PC-9 (cell line): ENCODE measurements at regions not wholly inside any gene's neighbourhood (a gene's known extent, or its start where the extent isn't known, plus 50 kb on each side); places are given as distances from the start of the nearest gene placed in this dataset.

ENCODE experiments used
- BruUV-seq: library from RNA; stranded (reverse); fragments of 400-500 nt; replicated peaks from 2 replicates; lab custom pipeline; 2021; lab: Mats Ljungman, UMichigan
- CTCF ChIA-PET: fragments of 300-600 bp; sonication (Branson Sonifier 250); formaldehyde crosslinking; loops from one replicate; lab custom pipeline; 2022; ENCODE audit warnings: antibody characterized with exemption; lab: Charles Lee
- POLR2A ChIA-PET: fragments of 300-600 bp; sonication (Branson Sonifier 250); formaldehyde crosslinking; loops from one replicate; lab custom pipeline; 2022; ENCODE audit warnings: antibody characterized with exemption; ENCODE audit not compliant: unreplicated experiment; lab: Charles Lee
- DNase-seq, 2 experiments: peaks; one replicate each; pipeline versions ENCODE4 v3.0.0 to v3.0.0-alpha.2; 2015 to 2022; ENCODE audit warnings: mixed read lengths in 1 of 2
- H2AFZ ChIP-seq: fragments of 200-600 bp; sonication (generic); 2 replicates; pipeline ENCODE4 v1.8.1; 2017; ENCODE audit warnings: antibody characterized with exemption
- H3F3A ChIP-seq: fragments of 200-600 bp; sonication (generic); 2 replicates; pipeline ENCODE4 v1.8.1; 2017; ENCODE audit warnings: antibody characterized with exemption, mild to moderate bottlenecking, low read depth; ENCODE audit not compliant: insufficient read depth
- H3K27ac ChIP-seq: fragments of 200-600 bp; sonication (generic); 2 replicates; pipeline ENCODE4 v1.6.1; 2016; ENCODE audit warnings: mixed run types
- H3K27me3 ChIP-seq: fragments of 200-600 bp; sonication (generic); 2 replicates; pipeline ENCODE4 v1.6.1; 2016; ENCODE audit warnings: low read depth, mixed run types; ENCODE audit not compliant: insufficient read depth
- H3K36me3 ChIP-seq: fragments of 200-600 bp; sonication (generic); 2 replicates; pipeline ENCODE4 v1.6.1; 2016; ENCODE audit warnings: low read depth, mixed run types
- H3K4me1 ChIP-seq: fragments of 200-600 bp; sonication (generic); replicated peaks from 2 replicates; pipeline ENCODE4 v1.6.1; 2016; ENCODE audit warnings: mixed run types; ENCODE audit not compliant: insufficient read depth
- H3K4me2 ChIP-seq: fragments of 200-600 bp; sonication (generic); 2 replicates; pipeline ENCODE4 v1.6.1; 2017; ENCODE audit warnings: mixed run types
- H3K4me3 ChIP-seq: fragments of 200-600 bp; sonication (generic); 2 replicates; pipeline ENCODE4 v1.6.1; 2016; ENCODE audit warnings: mixed run types
- H3K79me2 ChIP-seq: fragments of 200-600 bp; sonication (generic); 2 replicates; pipeline ENCODE4 v1.6.1; 2017; ENCODE audit warnings: low read depth, mixed run types
- H3K9me2 ChIP-seq: fragments of 200-600 bp; sonication (generic); 2 replicates; pipeline ENCODE4 v1.8.1; 2017; ENCODE audit warnings: mild to moderate bottlenecking; ENCODE audit not compliant: insufficient read depth
- H3K9me3 ChIP-seq: fragments of 200-600 bp; sonication (generic); 2 replicates; pipeline ENCODE4 v1.8.1; 2016; ENCODE audit warnings: low read depth; ENCODE audit not compliant: insufficient read depth
- H4K20me1 ChIP-seq: fragments of 200-600 bp; sonication (generic); 2 replicates; pipeline ENCODE4 v1.8.1; 2017; ENCODE audit not compliant: insufficient read depth
- EZH2 ChIP-seq: fragments of 200-600 bp; sonication (generic); IDR thresholded peaks from 2 replicates; pipeline ENCODE4 v1.8.0; 2017; ENCODE audit warnings: antibody characterized with exemption, low read depth
- intact Hi-C: fragments of 100-400 bp; cut with micrococcal nuclease; formaldehyde crosslinking; loops from one replicate; pipeline ENCODE4 v1.10.0; 2022; ENCODE audit not compliant: unreplicated experiment
- TF ChIP-seq, protein P1 (sequence below): fragments of 200-600 bp; sonication (generic); conservative IDR thresholded peaks from 2 replicates; pipeline ENCODE4 v1.6.1; 2017; ENCODE audit warnings: mixed run types, antibody characterized with exemption, mild to moderate bottlenecking, moderate library complexity

DNA sequence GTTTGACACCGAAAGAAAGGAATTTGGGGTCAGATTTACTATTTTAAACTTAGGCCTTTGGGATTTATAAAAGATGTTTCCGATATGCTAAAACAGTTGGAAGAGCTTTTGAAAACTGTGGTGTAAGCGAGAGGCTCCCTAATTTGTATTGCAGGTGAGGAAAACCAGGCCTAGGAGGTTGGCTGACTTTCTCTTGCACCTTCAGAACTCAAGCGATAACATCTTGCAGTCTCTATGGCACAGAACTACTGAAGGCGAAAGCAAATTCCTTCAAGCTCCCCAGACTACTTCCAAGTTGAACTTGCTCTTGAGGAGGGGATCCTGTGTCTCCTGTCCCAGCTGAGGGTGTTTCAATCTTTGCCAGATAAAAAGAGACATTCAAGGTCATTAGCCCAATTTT is 685.7 kb downstream of the ADGRL2 start:
- no peak overlapping the region for H3K4me3 ChIP-seq
- no peaks in the 10 kb centered on the region for H3K9me2 ChIP-seq
- DNase-seq = no peak
- H2AFZ ChIP-seq = no peak overlapping the region
- H3K79me2 ChIP-seq = no peaks in the 10 kb centered on the region
- TF ChIP-seq EZH2 = no peak
- TF ChIP-seq, protein P1, sequence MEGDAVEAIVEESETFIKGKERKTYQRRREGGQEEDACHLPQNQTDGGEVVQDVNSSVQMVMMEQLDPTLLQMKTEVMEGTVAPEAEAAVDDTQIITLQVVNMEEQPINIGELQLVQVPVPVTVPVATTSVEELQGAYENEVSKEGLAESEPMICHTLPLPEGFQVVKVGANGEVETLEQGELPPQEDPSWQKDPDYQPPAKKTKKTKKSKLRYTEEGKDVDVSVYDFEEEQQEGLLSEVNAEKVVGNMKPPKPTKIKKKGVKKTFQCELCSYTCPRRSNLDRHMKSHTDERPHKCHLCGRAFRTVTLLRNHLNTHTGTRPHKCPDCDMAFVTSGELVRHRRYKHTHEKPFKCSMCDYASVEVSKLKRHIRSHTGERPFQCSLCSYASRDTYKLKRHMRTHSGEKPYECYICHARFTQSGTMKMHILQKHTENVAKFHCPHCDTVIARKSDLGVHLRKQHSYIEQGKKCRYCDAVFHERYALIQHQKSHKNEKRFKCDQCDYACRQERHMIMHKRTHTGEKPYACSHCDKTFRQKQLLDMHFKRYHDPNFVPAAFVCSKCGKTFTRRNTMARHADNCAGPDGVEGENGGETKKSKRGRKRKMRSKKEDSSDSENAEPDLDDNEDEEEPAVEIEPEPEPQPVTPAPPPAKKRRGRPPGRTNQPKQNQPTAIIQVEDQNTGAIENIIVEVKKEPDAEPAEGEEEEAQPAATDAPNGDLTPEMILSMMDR = no peak
- ChIA-PET POLR2A (no interaction called here), CTCF (no interaction called here)
- no peak overlapping the region for H3K4me2 ChIP-seq
- no peaks in the 10 kb centered on the region for H3K27me3 ChIP-seq
- no peaks in the 10 kb centered on the region for H3K36me3 ChIP-seq
- intact Hi-C loops = no loop called here
- H3K27ac ChIP-seq = no peak overlapping the region
- no peaks in the 10 kb centered on the region for H4K20me1 ChIP-seq
- no peaks in the 10 kb centered on the region; the same call in 1 of the 2 replicates for H3K9me3 ChIP-seq
- no peaks in the 10 kb centered on the region for H3K4me1 ChIP-seq
- no peaks in the 10 kb centered on the region for H3F3A ChIP-seq
- BruUV-seq = no TSS peak

DNA sequence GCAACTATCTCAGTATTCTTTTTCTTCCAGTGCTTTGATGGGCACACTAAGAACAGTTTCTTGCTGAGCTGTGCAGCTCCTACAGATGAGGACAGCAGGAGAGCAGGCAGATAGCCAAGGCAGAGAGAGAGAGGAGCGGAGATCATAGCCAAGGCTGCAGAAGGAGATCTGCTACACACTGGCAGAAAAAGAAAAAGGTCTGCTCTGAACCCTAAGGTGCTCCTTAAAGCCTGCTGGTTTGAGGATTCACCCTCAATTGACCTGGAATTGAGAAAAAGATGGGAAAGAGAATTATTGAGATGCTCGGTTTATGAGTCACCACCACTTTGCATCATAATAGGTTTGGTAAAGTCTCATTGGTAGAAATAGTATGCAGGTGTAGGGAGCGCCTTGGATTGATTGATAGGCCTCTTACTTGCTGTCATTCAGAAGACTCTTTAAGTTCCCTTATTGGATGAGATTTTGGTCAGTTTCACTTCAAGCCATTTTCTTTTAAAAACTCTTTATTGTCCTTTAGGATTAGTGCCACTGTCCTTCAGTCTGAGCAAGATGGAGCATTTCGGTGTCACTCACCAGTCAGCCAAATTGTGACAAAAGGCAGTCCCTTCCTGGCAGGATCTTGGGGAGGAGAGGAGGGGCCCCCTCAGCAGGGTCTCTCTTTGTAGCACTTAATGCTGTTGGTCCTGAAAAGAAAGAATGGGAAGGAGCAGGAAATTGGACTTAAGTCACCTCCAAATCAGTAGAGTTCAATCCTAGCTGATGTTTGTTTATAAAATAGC is 685.0 kb downstream of the ADGRL2 start:
- CTCF ChIA-PET = no interaction called here
- no peak for TF ChIP-seq EZH2
- TF ChIP-seq, protein P1 = no peak
- no peak overlapping the region for H3K27ac ChIP-seq
- H3F3A ChIP-seq = no peaks in the 10 kb centered on the region
- no peaks in the 10 kb centered on the region for H3K9me2 ChIP-seq
- no peak overlapping the region for H3K4me3 ChIP-seq
- no peaks in the 10 kb centered on the region for H3K36me3 ChIP-seq
- intact Hi-C loops = no loop called here
- POLR2A ChIA-PET = no interaction called here
- H4K20me1 ChIP-seq = no peaks in the 10 kb centered on the region
- H3K4me1 ChIP-seq = no peaks in the 10 kb centered on the region
- DNase-seq = peak in 1 of 2 experiments; percentile 1
- no peaks in the 10 kb centered on the region; the same call in 1 of the 2 replicates for H3K9me3 ChIP-seq
- H2AFZ ChIP-seq = no peak overlapping the region
- H3K4me2 ChIP-seq = no peak overlapping the region
- no TSS peak for BruUV-seq
- no peaks in the 10 kb centered on the region for H3K79me2 ChIP-seq
- no peaks in the 10 kb centered on the region for H3K27me3 ChIP-seq

DNA sequence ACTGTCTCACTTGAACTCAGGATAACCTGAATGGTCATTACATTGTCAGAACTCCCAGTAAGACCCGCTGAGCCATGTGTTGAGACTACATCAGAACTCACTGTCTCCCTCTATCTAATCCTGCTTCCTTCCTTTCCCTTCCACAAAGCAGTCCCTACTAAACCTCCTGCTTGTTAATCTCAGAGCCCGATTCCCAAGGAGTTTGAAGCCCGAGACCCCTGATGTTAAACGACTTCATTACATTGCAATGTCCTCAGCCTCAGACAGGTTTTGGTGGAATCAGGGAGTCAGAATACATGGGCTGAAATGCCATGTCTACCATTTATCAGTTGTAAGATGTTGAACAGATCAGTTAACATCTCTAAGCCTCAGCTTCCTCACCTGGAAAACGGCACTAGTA is 682.4 kb downstream of the ADGRL2 start:
- no peak for TF ChIP-seq EZH2
- TF ChIP-seq, protein P1 = no peak
- no peaks in the 10 kb centered on the region for H3K9me2 ChIP-seq
- no peak for DNase-seq
- BruUV-seq = no TSS peak
- H4K20me1 ChIP-seq = no peaks in the 10 kb centered on the region
- H3K27me3 ChIP-seq = no peaks in the 10 kb centered on the region
- POLR2A ChIA-PET = no interaction called here
- H3K4me3 ChIP-seq = no peak overlapping the region
- no peak overlapping the region for H3K4me2 ChIP-seq
- CTCF ChIA-PET = interaction anchor here (0.7 kb wide), 1 partner anchor 921 kb away, joined by 3 read pairs; no protein-coding TSS in a partner anchor
- H2AFZ ChIP-seq = no peak overlapping the region
- no peaks in the 10 kb centered on the region for H3K4me1 ChIP-seq
- intact Hi-C loops = no loop called here
- no peaks in the 10 kb centered on the region; the same call in 1 of the 2 replicates for H3K9me3 ChIP-seq
- H3K79me2 ChIP-seq = no peaks in the 10 kb centered on the region
- no peaks in the 10 kb centered on the region for H3K36me3 ChIP-seq
- H3K27ac ChIP-seq = no peak overlapping the region
- no peaks in the 10 kb centered on the region for H3F3A ChIP-seq
